DOHH2 (cell line): ENCODE measurements at regions not wholly inside any gene's neighbourhood (a gene's known extent, or its start where the extent isn't known, plus 50 kb on each side); places are given as distances from the start of the nearest gene placed in this dataset.

Experiments used
- CTCF ChIP-seq: fragments of 200-600 bp; sonication (generic); IDR thresholded peaks from one replicate; pipeline ENCODE4 v1.5.1; 2014; ENCODE audit warnings: antibody characterized with exemption, mild to moderate bottlenecking, low read depth, low read length; ENCODE audit not compliant: poor library complexity, severe bottlenecking
- EZH2phosphoT487 ChIP-seq: fragments of 200-600 bp; sonication (generic); IDR thresholded peaks from 2 replicates; pipeline ENCODE4 v1.6.1; 2017; ENCODE audit warnings: borderline replicate concordance, mild to moderate bottlenecking, antibody characterized with exemption, low read length, moderate library complexity, mixed read lengths

- TF ChIP-seq CTCF (no peak), EZH2phosphoT487 (no peak)
Measured at GRCh38 chr18:76673281-76674185, 148.8 kb upstream of the ZNF236 start.
